ENCODE measurements at regions not wholly inside any gene's neighbourhood (a gene's known extent, or its start where the extent isn't known, plus 50 kb on each side); places are given as distances from the start of the nearest gene placed in this dataset.

DNA sequence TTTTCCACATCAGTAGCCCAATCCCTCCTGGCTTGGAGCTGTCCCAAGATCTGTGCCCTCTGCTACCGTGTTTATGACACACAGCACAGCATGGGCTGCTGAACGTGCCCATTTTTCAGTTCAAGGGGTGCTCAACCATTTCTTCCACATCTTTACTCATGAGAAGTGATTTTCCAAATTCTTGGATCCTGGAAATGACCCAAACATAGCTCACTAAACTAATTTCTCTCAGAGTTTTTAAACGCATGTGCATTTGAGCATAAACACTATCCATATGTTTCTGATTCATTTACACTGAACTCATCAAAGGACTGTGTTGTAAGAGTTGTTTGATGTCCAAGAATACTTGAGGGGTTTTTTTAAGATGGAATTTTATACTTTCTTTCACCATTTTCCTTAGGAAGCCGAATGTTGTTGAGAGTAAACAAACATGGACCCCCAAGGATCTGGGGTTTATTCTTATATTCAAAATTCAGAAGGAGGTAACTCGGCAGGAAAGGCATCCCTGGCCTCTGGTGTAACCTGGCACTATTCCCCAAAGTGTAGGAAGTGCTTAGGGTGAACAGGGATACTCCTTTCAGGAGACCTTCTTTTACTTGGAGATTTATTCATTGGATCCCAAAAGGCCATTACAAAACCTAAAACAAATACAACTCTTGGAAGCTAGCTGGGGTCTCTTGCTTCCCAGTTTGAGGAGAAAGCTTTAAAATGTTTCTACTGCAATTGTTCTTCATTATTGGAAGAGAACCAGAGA is 215.0 kb downstream of the BMP4 start:
- no peaks in the 10 kb centered on the region for H3K27me3 ChIP-seq (ENCODE audit: insufficient read depth, poor library complexity, severe bottlenecking)
- TF ChIP-seq, protein P1, sequence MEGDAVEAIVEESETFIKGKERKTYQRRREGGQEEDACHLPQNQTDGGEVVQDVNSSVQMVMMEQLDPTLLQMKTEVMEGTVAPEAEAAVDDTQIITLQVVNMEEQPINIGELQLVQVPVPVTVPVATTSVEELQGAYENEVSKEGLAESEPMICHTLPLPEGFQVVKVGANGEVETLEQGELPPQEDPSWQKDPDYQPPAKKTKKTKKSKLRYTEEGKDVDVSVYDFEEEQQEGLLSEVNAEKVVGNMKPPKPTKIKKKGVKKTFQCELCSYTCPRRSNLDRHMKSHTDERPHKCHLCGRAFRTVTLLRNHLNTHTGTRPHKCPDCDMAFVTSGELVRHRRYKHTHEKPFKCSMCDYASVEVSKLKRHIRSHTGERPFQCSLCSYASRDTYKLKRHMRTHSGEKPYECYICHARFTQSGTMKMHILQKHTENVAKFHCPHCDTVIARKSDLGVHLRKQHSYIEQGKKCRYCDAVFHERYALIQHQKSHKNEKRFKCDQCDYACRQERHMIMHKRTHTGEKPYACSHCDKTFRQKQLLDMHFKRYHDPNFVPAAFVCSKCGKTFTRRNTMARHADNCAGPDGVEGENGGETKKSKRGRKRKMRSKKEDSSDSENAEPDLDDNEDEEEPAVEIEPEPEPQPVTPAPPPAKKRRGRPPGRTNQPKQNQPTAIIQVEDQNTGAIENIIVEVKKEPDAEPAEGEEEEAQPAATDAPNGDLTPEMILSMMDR (IDR thresholded peaks at IDR 0.05; ENCODE audit: insufficient read depth, low read length): no peak
- TF ChIP-seq SPI1 (IDR thresholded peaks at IDR 0.05; ENCODE audit: borderline replicate concordance, low read depth) (no peak), POLR2AphosphoS5 (IDR thresholded peaks at IDR 0.05; ENCODE audit: low read depth) (no peak), GABPA (IDR thresholded peaks at IDR 0.05; ENCODE audit: low read depth) (no peak)
- TF ChIP-seq, protein P2, sequence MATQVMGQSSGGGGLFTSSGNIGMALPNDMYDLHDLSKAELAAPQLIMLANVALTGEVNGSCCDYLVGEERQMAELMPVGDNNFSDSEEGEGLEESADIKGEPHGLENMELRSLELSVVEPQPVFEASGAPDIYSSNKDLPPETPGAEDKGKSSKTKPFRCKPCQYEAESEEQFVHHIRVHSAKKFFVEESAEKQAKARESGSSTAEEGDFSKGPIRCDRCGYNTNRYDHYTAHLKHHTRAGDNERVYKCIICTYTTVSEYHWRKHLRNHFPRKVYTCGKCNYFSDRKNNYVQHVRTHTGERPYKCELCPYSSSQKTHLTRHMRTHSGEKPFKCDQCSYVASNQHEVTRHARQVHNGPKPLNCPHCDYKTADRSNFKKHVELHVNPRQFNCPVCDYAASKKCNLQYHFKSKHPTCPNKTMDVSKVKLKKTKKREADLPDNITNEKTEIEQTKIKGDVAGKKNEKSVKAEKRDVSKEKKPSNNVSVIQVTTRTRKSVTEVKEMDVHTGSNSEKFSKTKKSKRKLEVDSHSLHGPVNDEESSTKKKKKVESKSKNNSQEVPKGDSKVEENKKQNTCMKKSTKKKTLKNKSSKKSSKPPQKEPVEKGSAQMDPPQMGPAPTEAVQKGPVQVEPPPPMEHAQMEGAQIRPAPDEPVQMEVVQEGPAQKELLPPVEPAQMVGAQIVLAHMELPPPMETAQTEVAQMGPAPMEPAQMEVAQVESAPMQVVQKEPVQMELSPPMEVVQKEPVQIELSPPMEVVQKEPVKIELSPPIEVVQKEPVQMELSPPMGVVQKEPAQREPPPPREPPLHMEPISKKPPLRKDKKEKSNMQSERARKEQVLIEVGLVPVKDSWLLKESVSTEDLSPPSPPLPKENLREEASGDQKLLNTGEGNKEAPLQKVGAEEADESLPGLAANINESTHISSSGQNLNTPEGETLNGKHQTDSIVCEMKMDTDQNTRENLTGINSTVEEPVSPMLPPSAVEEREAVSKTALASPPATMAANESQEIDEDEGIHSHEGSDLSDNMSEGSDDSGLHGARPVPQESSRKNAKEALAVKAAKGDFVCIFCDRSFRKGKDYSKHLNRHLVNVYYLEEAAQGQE (IDR thresholded peaks at IDR 0.05; ENCODE audit: insufficient replicate concordance, low read depth): no peak
- no peak overlapping the region for H3K27ac ChIP-seq (replicated peaks)
- no peak for DNase-seq (ENCODE audit: low read depth in 1 of 2, low spot score in 1 of 2)
- no peak overlapping the region for H3K4me3 ChIP-seq (replicated peaks; ENCODE audit: insufficient read depth, low read length)

DNA sequence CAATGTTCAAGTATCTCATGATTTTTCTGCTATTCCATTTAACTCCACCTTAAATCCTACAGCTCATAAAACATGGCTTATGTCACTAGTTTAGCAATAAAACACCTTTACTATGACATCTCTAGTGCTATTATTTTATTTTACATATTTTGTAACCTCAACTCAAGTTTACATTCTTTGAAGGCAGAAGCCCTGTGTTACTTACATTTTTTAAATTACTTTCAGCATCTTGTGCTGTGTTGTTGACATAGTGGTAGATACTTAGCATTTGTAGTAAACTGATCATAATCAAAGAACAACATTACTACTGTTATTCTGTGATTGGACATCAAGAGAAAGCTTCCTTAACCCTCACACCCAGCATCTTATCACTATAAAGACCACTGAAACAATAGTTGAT is 216.1 kb downstream of the BMP4 start:
- H3K4me3 ChIP-seq (replicated peaks; ENCODE audit: insufficient read depth, low read length): no peak overlapping the region
- no peak overlapping the region for H3K27ac ChIP-seq (replicated peaks)
- H3K27me3 ChIP-seq (ENCODE audit: insufficient read depth, poor library complexity, severe bottlenecking): no peaks in the 10 kb centered on the region
- no peak for DNase-seq (ENCODE audit: low read depth in 1 of 2, low spot score in 1 of 2)
- no peak for TF ChIP-seq SPI1 (IDR thresholded peaks at IDR 0.05; ENCODE audit: borderline replicate concordance, low read depth)
- no peak for TF ChIP-seq POLR2AphosphoS5 (IDR thresholded peaks at IDR 0.05; ENCODE audit: low read depth)
- TF ChIP-seq, protein P2 (IDR thresholded peaks at IDR 0.05; ENCODE audit: insufficient replicate concordance, low read depth): no peak
- TF ChIP-seq GABPA (IDR thresholded peaks at IDR 0.05; ENCODE audit: low read depth): no peak

DNA sequence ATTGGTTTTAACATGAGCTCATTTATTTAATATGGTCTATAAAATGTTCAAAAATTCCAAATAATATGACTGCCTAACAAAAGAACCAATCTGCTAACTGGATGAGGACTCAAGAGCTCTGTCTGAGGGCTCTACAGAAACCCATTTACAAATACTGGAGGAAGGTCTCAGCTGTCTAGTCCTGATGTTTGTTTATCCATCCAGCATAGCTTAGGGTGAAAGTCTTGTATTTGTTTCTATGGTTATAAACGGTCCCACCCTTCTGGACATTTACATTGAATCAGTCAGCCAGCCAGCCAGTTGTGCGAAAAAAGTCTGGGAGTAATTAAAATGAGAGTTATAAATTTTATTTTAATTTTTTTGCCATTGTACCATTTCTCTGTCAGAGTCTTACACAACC is 220.7 kb downstream of the BMP4 start:
- TF ChIP-seq, protein P1 (IDR thresholded peaks at IDR 0.05; ENCODE audit: insufficient read depth, low read length): no peak
- TF ChIP-seq POLR2AphosphoS5 (IDR thresholded peaks at IDR 0.05; ENCODE audit: low read depth) (no peak), GABPA (IDR thresholded peaks at IDR 0.05; ENCODE audit: low read depth) (no peak), SPI1 (IDR thresholded peaks at IDR 0.05; ENCODE audit: borderline replicate concordance, low read depth) (no peak)
- TF ChIP-seq, protein P2 (IDR thresholded peaks at IDR 0.05; ENCODE audit: insufficient replicate concordance, low read depth): no peak
- no peaks in the 10 kb centered on the region for H3K27me3 ChIP-seq (ENCODE audit: insufficient read depth, poor library complexity, severe bottlenecking)
- no peak for DNase-seq (ENCODE audit: low read depth in 1 of 2, low spot score in 1 of 2)

More for the DNA sequence above, 220.7 kb downstream of the BMP4 start:
- Histone ChIP-seq H3K27ac (replicated peaks) (no peak overlapping the region), H3K4me3 (replicated peaks; ENCODE audit: insufficient read depth, low read length) (no peak overlapping the region)

Data from HL-60 (cell line).